Daoy (cell line): ENCODE measurements at regions not wholly inside any gene's neighbourhood (a gene's known extent, or its start where the extent isn't known, plus 50 kb on each side); places are given as distances from the start of the nearest gene placed in this dataset.

Experiments used
- DNase-seq: peaks from one replicate; pipeline ENCODE4 v3.0.0-alpha.2; 2015; ENCODE audit warnings: low read depth

DNA sequence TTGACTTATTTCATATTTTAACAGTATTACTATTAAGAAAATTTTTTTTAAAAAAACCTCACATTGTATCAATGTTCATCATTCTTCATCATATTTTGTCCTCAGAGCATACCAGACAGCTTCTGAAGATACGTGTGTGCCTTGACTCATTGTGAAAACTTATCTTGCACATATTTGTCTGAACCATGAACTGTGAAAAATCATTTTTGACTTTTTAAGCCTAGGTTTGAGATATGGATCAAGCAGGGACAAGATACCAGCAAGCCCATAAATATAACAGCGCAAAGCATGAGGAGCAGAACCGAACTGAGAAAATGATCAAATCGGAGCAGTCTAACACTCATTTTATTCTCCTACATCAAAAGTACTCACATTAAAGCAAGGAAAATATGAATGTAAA lies 506.0 kb downstream of the BRINP3 start:
- DNase-seq: no peak

GRCh38 chr1:189977184-189977583 lies 500.5 kb downstream of the BRINP3 start:
- DNase-seq: no peak

- DNase-seq: no peak
These were observed 494.3 kb downstream of the BRINP3 start for GRCh38 chr1:189983166-189983890.

DNA sequence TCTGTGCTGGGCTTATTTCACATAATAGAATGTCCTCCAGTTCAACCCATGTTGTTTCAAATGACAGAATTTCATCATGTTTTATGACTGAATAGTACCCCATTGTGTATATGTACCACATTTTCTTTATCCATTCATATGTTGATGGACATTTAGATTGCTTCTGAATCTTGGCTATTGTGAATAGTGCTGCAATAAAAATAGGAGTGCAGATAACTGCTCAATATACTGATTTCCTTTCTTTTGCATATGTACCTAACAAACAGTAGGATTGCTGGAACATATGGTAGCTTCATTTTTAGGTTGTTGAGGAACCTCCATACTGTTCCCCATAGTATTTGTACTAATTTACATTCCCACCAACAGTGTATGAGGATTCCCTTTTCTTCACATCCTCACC lies 491.1 kb downstream of the BRINP3 start:
- no peak for DNase-seq

- no peak for DNase-seq
These were observed 490.2 kb downstream of the BRINP3 start for GRCh38 chr1:189987509-189987908.

DNA sequence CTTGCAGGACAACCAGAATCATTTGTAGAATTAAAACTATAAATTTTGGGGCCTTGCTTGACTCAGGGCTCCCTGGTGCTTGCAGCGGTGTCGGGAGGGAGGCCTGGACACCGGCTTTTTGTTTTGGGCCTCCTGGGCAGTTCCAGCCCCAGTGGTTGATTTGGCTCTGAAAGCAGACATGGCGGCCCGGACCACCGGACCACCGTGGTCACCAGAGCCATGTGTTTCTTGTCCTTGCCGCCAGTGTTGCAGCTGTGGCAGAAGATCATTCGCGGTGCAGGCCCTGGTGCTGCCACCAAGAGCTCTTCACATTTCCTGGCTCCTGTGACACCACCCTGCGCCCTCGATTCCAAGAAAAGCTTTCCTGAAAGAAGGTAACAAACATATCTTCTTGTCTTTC lies 484.8 kb downstream of the BRINP3 start:
- no peak for DNase-seq

DNA sequence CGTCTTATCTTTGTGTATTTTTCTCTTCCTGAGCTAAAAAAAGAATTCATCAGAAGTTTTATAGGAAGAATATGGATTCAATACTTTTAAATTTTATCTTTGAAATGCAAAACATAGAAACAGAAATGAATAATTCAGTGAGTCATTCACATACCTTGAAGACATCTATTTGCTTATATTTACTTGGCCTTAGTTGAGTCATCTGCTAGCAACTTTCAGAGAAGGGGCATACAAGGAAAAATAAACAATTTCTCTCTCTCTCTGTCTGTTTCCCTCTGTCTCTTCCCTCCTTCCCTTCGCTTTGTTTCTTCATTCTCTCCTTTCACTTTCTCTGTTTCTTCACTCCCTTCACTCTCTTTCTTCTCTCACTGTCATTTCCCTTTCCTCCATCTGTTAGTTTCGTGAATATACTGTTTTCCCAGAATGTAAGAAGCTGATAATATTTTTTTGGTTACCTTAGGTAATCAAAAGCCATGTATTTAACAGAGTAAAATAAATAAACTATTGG lies 477.2 kb downstream of the BRINP3 start:
- peak; percentile 5 for DNase-seq

DNA sequence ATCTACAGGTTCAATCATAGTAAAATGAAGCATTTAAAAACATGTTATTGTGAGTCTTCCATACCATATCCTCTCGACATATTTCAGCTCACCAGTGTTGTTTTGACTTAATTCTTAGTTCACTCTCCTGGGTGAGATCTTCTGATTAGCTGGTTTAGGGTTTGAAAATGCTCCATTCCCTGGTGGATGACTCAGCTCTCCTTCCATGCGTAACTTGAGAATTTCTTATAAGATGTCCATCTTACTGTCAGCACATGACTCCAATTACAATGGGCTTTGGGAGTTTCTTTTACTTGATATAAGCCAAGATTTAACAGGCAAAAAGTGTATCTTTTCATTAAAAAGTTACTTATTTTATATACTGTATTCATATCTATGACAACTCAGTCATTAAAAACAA lies 476.5 kb downstream of the BRINP3 start:
- peak; percentile 50 for DNase-seq

GRCh38 chr1:190003376-190003775 lies 474.3 kb downstream of the BRINP3 start:
- no peak for DNase-seq

DNA sequence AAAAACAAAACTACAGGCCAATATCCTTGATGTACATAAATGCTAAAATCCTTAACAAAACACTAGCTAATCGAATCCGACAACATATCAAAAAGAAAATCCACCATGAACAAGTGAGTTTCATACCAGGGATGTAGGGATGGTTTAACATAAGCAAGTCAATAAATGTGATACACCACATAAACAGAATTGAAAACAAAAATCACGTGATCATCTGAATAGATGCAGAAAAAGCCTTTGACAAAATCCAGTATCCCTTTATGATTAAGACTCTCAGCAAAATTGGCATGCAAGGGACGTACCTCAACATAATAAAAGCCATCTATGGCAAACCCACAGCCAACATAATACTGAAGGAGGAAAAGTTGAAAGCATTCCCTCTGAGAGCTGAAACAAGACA lies 466.1 kb downstream of the BRINP3 start:
- DNase-seq: no peak

GRCh38 chr1:190019151-190019550 lies 458.5 kb downstream of the BRINP3 start:
- peak; percentile 9 for DNase-seq

GRCh38 chr1:190019717-190020116 lies 457.9 kb downstream of the BRINP3 start:
- DNase-seq: peak; percentile 73

- DNase-seq: peak; percentile 51
These were observed 455.0 kb downstream of the BRINP3 start for GRCh38 chr1:190022709-190023108.

DNA sequence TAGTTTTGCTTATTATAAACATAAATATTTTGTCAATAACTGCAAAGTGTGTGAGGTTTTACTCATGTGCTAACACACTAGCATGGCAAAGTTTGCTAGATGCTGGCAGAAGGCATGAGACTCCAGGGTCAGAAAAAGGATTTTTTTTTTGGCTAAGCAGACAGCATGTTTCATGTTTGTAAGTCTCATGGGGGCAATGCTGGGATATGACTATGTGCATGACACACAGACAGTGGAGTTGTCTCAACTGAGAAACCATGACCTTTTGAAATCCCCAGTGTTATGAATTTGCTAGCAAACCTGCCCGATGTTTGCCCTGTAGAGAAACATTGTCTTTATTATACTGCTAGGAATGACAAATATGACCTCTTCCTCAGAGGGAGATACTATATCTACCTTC lies 448.2 kb downstream of the BRINP3 start:
- DNase-seq: peak; percentile 2

- DNase-seq: no peak
These were observed 434.0 kb downstream of the BRINP3 start for GRCh38 chr1:190043655-190044054.

GRCh38 chr1:190046231-190046630 lies 431.4 kb downstream of the BRINP3 start:
- no peak for DNase-seq
